HFFc6 (cell line): ENCODE measurements at regions not wholly inside any gene's neighbourhood (a gene's known extent, or its start where the extent isn't known, plus 50 kb on each side); places are given as distances from the start of the nearest gene placed in this dataset.

Experiments
- DNase-seq: peaks from one replicate; pipeline ENCODE4 v3.0.0-alpha.2; 2018
- H3K27ac Mint-ChIP-seq: 2 replicates; pipeline ENCODE4 v1.8.0; 2020; ENCODE audit warnings: mild to moderate bottlenecking, mixed read lengths
- H3K27me3 Mint-ChIP-seq: 2 replicates; pipeline ENCODE4 v1.8.0; 2021; ENCODE audit warnings: mild to moderate bottlenecking, moderate library complexity, mixed read lengths; ENCODE audit not compliant: insufficient read depth
- H3K36me3 Mint-ChIP-seq: 2 replicates; pipeline ENCODE4 v1.8.0; 2021; ENCODE audit warnings: low read depth, mixed read lengths
- H3K4me1 Mint-ChIP-seq: 2 replicates; pipeline ENCODE4 v1.8.0; 2020; ENCODE audit warnings: low read depth, mixed read lengths
- H3K4me3 Mint-ChIP-seq: 2 replicates; pipeline ENCODE4 v1.8.0; 2020; ENCODE audit warnings: mild to moderate bottlenecking, moderate library complexity, mixed read lengths
- H3K9me3 Mint-ChIP-seq: 2 replicates; pipeline ENCODE4 v1.8.0; 2020; ENCODE audit warnings: mild to moderate bottlenecking, mixed read lengths
- CTCF ChIP-seq: fragments of 200-600 bp; sonication (generic); IDR thresholded peaks from 2 replicates; pipeline ENCODE4 v1.5.0; 2021; ENCODE audit warnings: antibody characterized with exemption, mild to moderate bottlenecking

GRCh38 chrX:88526385-88526784, 220.6 kb upstream of the CPXCR1 start:
- Mint-ChIP-seq H3K27me3 (no peaks in the 10 kb centered on the region), H3K9me3 (no peaks in the 10 kb centered on the region), H3K4me3 (no peak overlapping the region), H3K36me3 (no peaks in the 10 kb centered on the region), H3K27ac (no peak overlapping the region), H3K4me1 (no peaks in the 10 kb centered on the region)
- TF ChIP-seq CTCF: no peak
- no peak for DNase-seq

- DNase-seq: no peak
- Mint-ChIP-seq H3K4me1 (no peaks in the 10 kb centered on the region), H3K27ac (no peak overlapping the region), H3K36me3 (no peaks in the 10 kb centered on the region), H3K4me3 (no peak overlapping the region), H3K27me3 (no peaks in the 10 kb centered on the region), H3K9me3 (no peaks in the 10 kb centered on the region)
- no peak for TF ChIP-seq CTCF
Measured at GRCh38 chrX:88558421-88558820, 188.6 kb upstream of the CPXCR1 start.

- no peaks in the 10 kb centered on the region for H3K27me3 Mint-ChIP-seq
- H3K27ac Mint-ChIP-seq: no peak overlapping the region
- no peaks in the 10 kb centered on the region for H3K36me3 Mint-ChIP-seq
- DNase-seq: no peak
- H3K4me1 Mint-ChIP-seq: no peaks in the 10 kb centered on the region
- H3K4me3 Mint-ChIP-seq: no peak overlapping the region
- no peak for TF ChIP-seq CTCF
- no peaks in the 10 kb centered on the region; the same call in 1 of the 2 replicates for H3K9me3 Mint-ChIP-seq
Measured at GRCh38 chrX:88560673-88561330, 186.2 kb upstream of the CPXCR1 start.

- H3K36me3 Mint-ChIP-seq: no peaks in the 10 kb centered on the region
- H3K27ac Mint-ChIP-seq: no peak overlapping the region
- H3K27me3 Mint-ChIP-seq: no peaks in the 10 kb centered on the region
- peaks cover 9% of the 10 kb centered on the region for H3K9me3 Mint-ChIP-seq
- H3K4me1 Mint-ChIP-seq: no peaks in the 10 kb centered on the region
- no peak for TF ChIP-seq CTCF
- DNase-seq: no peak
- H3K4me3 Mint-ChIP-seq: no peak overlapping the region
Measured at GRCh38 chrX:88584283-88584682, 162.7 kb upstream of the CPXCR1 start.

GRCh38 chrX:88586317-88586716, 160.7 kb upstream of the CPXCR1 start:
- Mint-ChIP-seq H3K9me3 (peaks cover 11% of the 10 kb centered on the region), H3K4me1 (no peaks in the 10 kb centered on the region), H3K36me3 (no peaks in the 10 kb centered on the region), H3K27ac (no peak overlapping the region), H3K27me3 (no peaks in the 10 kb centered on the region), H3K4me3 (no peak overlapping the region)
- DNase-seq: no peak
- TF ChIP-seq CTCF: no peak

GRCh38 chrX:88603237-88603636, 143.8 kb upstream of the CPXCR1 start:
- Mint-ChIP-seq H3K27me3 (no peaks in the 10 kb centered on the region), H3K4me1 (no peaks in the 10 kb centered on the region), H3K27ac (no peak overlapping the region), H3K9me3 (peaks cover 19% of the 10 kb centered on the region), H3K4me3 (no peak overlapping the region), H3K36me3 (no peaks in the 10 kb centered on the region)
- TF ChIP-seq CTCF: no peak
- no peak for DNase-seq
